Breast epithelium (tissue), 3 donors: ENCODE measurements at regions not wholly inside any gene's neighbourhood (a gene's known extent, or its start where the extent isn't known, plus 50 kb on each side); places are given as distances from the start of the nearest gene placed in this dataset.

Experiments
- POLR2AphosphoS5 ChIP-seq, 3 donors: sonication (generic); formaldehyde crosslinking; IDR thresholded peaks; one replicate each; pipeline ENCODE4 v1.6.1; 2017; ENCODE audit warnings: antibody characterized with exemption in 3 of 3
- TF ChIP-seq, protein P1 (sequence below), 3 donors: fragments of 450-650 bp; IDR thresholded peaks; one replicate each; pipeline ENCODE4 v1.5.1; 2016 to 2017; ENCODE audit warnings: antibody characterized with exemption in 3 of 3, mild to moderate bottlenecking in 3 of 3, moderate library complexity in 3 of 3

DNA sequence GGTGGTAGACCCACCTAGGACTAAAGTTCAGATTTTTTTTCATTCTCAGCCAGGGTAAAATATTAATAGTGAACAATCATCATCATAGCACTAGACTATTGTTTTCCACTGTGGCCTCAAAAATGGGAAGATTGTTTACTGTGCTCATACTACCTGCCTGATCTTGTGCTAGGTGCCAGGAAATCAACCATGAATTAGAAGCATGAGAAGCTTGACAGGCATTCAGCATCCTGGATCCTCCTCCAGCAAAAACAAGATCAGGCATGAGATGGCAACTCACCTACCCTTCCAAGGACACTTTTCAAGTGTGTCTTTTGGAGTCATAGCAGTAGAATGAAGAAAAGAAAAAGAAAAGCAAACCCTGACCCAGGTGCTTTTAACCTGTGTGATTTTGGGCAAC is 174.2 kb downstream of the CYLD start:
- TF ChIP-seq, protein P1, sequence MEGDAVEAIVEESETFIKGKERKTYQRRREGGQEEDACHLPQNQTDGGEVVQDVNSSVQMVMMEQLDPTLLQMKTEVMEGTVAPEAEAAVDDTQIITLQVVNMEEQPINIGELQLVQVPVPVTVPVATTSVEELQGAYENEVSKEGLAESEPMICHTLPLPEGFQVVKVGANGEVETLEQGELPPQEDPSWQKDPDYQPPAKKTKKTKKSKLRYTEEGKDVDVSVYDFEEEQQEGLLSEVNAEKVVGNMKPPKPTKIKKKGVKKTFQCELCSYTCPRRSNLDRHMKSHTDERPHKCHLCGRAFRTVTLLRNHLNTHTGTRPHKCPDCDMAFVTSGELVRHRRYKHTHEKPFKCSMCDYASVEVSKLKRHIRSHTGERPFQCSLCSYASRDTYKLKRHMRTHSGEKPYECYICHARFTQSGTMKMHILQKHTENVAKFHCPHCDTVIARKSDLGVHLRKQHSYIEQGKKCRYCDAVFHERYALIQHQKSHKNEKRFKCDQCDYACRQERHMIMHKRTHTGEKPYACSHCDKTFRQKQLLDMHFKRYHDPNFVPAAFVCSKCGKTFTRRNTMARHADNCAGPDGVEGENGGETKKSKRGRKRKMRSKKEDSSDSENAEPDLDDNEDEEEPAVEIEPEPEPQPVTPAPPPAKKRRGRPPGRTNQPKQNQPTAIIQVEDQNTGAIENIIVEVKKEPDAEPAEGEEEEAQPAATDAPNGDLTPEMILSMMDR (IDR thresholded peaks at IDR 0.05), result no peak
- TF ChIP-seq POLR2AphosphoS5 (IDR thresholded peaks at IDR 0.05), result no peak
